CD4-positive, CD25-positive, alpha-beta regulatory T cell (primary cell): ENCODE measurements at regions not wholly inside any gene's neighbourhood (a gene's known extent, or its start where the extent isn't known, plus 50 kb on each side); places are given as distances from the start of the nearest gene placed in this dataset.
A peak's percentile ranks its signal among the peaks of the same experiment; 100 is the strongest.
"Not testable (repeated sequence)": the region's sequence is repeated elsewhere in the genome, so short reads cannot be mapped to it uniquely, and the experiment has no call there.

Source experiments
- ATAC-seq, 2 donors: fragments of 150-1000 bp; cut with Tn5 transposase; one replicate each; pipeline ENCODE4 v1.10.0; 2021; ENCODE audit warnings: low read depth in 2 of 2, moderate number of reproducible peaks in 2 of 2, moderate library complexity in 1 of 2
- DNase-seq, 3 donors: peaks; one replicate each; pipeline versions ENCODE4 v3.0.0 to v3.0.0-alpha.2; 2012 to 2022; ENCODE audit warnings: mixed read lengths in 1 of 3
- H3K27ac ChIP-seq: one replicate; pipeline ENCODE4 v1.7.0; 2013; ENCODE audit warnings: mild to moderate bottlenecking, low read length; ENCODE audit not compliant: insufficient read depth, poor library complexity, severe bottlenecking
- H3K27me3 ChIP-seq: one replicate; pipeline ENCODE4 v1.7.0; 2013; ENCODE audit warnings: low read length; ENCODE audit not compliant: control insufficient read depth, insufficient read depth
- H3K36me3 ChIP-seq: one replicate; pipeline ENCODE4 v1.7.0; 2013; ENCODE audit warnings: mild to moderate bottlenecking, low read length, moderate library complexity; ENCODE audit not compliant: control insufficient read depth, insufficient read depth
- H3K4me1 ChIP-seq: 2 replicates; pipeline ENCODE4 v1.7.0; 2013; ENCODE audit warnings: mild to moderate bottlenecking, low read length; ENCODE audit not compliant: insufficient read depth, control insufficient read depth, poor library complexity, severe bottlenecking
- H3K4me3 ChIP-seq: one replicate; pipeline ENCODE4 v1.7.0; 2013; ENCODE audit warnings: low read depth, mild to moderate bottlenecking, low read length, moderate library complexity
- H3K9me3 ChIP-seq, 2 experiments: 1 replicate in 1 of 2; 2 replicates in 1 of 2; pipeline ENCODE4 v1.7.0; 2013; ENCODE audit warnings: low read length in 2 of 2, mild to moderate bottlenecking in 1 of 2, moderate library complexity in 1 of 2; ENCODE audit not compliant: control insufficient read depth in 2 of 2
- H3K27ac Mint-ChIP-seq, 3 donors: one replicate each; pipeline ENCODE4 v1.8.0; 2020 to 2022; ENCODE audit warnings: mild to moderate bottlenecking in 3 of 3, mixed read lengths in 3 of 3, moderate library complexity in 2 of 3
- H3K27me3 Mint-ChIP-seq: one replicate; pipeline ENCODE4 v1.8.0; 2022; ENCODE audit warnings: mild to moderate bottlenecking, mixed read lengths
- H3K36me3 Mint-ChIP-seq: one replicate; pipeline ENCODE4 v1.8.0; 2020; ENCODE audit warnings: mixed read lengths
- H3K4me1 Mint-ChIP-seq, 4 donors: one replicate each; pipeline ENCODE4 v1.8.0; 2020 to 2022; ENCODE audit warnings: mixed read lengths in 4 of 4, mild to moderate bottlenecking in 1 of 4
- H3K4me3 Mint-ChIP-seq, 4 donors: one replicate each; pipeline ENCODE4 v1.8.0; 2020 to 2022; ENCODE audit warnings: mild to moderate bottlenecking in 4 of 4, mixed read lengths in 4 of 4, moderate library complexity in 3 of 4
- H3K9me3 Mint-ChIP-seq, 7 donors: one replicate each; pipeline ENCODE4 v1.8.0; 2020 to 2022; ENCODE audit warnings: mixed read lengths in 7 of 7, mild to moderate bottlenecking in 3 of 7, moderate library complexity in 2 of 7

GRCh38 chr1:187038784-187039183 lies 210.0 kb downstream of the PLA2G4A start:
- H3K36me3 ChIP-seq, result no peaks in the 10 kb centered on the region
- H3K4me3 ChIP-seq, result no peak overlapping the region
- H3K9me3 ChIP-seq, result no peaks in the 10 kb centered on the region
- Mint-ChIP-seq H3K4me3 (no peak overlapping the region), H3K9me3 (peaks cover 0 to 4% (median 0%) of the 10 kb centered on the region in 7 donors), H3K4me1 (no peaks in the 10 kb centered on the region), H3K27ac (no peak overlapping the region), H3K36me3 (no peaks in the 10 kb centered on the region), H3K27me3 (no peaks in the 10 kb centered on the region)
- no peak overlapping the region for H3K27ac ChIP-seq
- H3K27me3 ChIP-seq, result no peaks in the 10 kb centered on the region
- H3K4me1 ChIP-seq, result no peaks in the 10 kb centered on the region
- ATAC-seq, result no peak
- DNase-seq, result no peak

- Mint-ChIP-seq H3K4me3 (no peak overlapping the region), H3K27me3 (no peaks in the 10 kb centered on the region), H3K4me1 (no peaks in the 10 kb centered on the region), H3K9me3 (peaks cover 0 to 4% (median 0%) of the 10 kb centered on the region in 7 donors), H3K27ac (no peak overlapping the region), H3K36me3 (no peaks in the 10 kb centered on the region)
- no peak overlapping the region for H3K27ac ChIP-seq
- H3K27me3 ChIP-seq, result no peaks in the 10 kb centered on the region
- no peaks in the 10 kb centered on the region for H3K9me3 ChIP-seq
- H3K4me3 ChIP-seq, result no peak overlapping the region
- H3K36me3 ChIP-seq, result no peaks in the 10 kb centered on the region
- no peaks in the 10 kb centered on the region for H3K4me1 ChIP-seq
- DNase-seq, result no peak
- no peak for ATAC-seq
Measured at GRCh38 chr1:187041104-187041503, 212.4 kb downstream of the PLA2G4A start.

GRCh38 chr1:187042538-187042937 lies 213.8 kb downstream of the PLA2G4A start:
- ATAC-seq, result no peak
- H3K27me3 ChIP-seq, result no peaks in the 10 kb centered on the region
- DNase-seq, result no peak

GRCh38 chr1:187043433-187043832 lies 214.7 kb downstream of the PLA2G4A start:
- not testable (repeated sequence) for H3K27me3 Mint-ChIP-seq, H3K4me3 Mint-ChIP-seq, H3K9me3 ChIP-seq, H3K27me3 ChIP-seq, H3K4me1 Mint-ChIP-seq, DNase-seq, H3K36me3 ChIP-seq, H3K4me1 ChIP-seq, H3K36me3 Mint-ChIP-seq, H3K27ac ChIP-seq, ATAC-seq, H3K4me3 ChIP-seq, H3K9me3 Mint-ChIP-seq
- H3K27ac Mint-ChIP-seq, result peak overlapping the region in 1 of 3 donors; percentile 7

More at GRCh38 chr1:187042538-187042937, 213.8 kb downstream of the PLA2G4A start:
- Mint-ChIP-seq H3K4me1 (no peaks in the 10 kb centered on the region), H3K4me3 (no peak overlapping the region), H3K36me3 (no peaks in the 10 kb centered on the region), H3K27ac (no peak overlapping the region), H3K9me3 (peaks cover 0 to 4% (median 0%) of the 10 kb centered on the region in 7 donors), H3K27me3 (no peaks in the 10 kb centered on the region)
- Histone ChIP-seq H3K9me3 (no peaks in the 10 kb centered on the region), H3K27ac (no peak overlapping the region), H3K4me1 (no peaks in the 10 kb centered on the region), H3K36me3 (no peaks in the 10 kb centered on the region), H3K4me3 (no peak overlapping the region)

GRCh38 chr1:187044411-187044810 lies 215.7 kb downstream of the PLA2G4A start:
- no peaks in the 10 kb centered on the region for H3K4me1 Mint-ChIP-seq

GRCh38 chr1:187045371-187045770 lies 216.6 kb downstream of the PLA2G4A start:
- no peak for ATAC-seq
- no peaks in the 10 kb centered on the region for H3K4me1 Mint-ChIP-seq
- H3K27me3 Mint-ChIP-seq, result no peaks in the 10 kb centered on the region
- no peak overlapping the region for H3K27ac Mint-ChIP-seq
- H3K4me1 ChIP-seq, result no peaks in the 10 kb centered on the region
- no peak overlapping the region for H3K4me3 ChIP-seq
- no peaks in the 10 kb centered on the region for H3K27me3 ChIP-seq
- peaks cover 0 to 2% (median 0%) of the 10 kb centered on the region in 7 donors for H3K9me3 Mint-ChIP-seq
- no peaks in the 10 kb centered on the region for H3K36me3 ChIP-seq
- DNase-seq, result no peak
- H3K4me3 Mint-ChIP-seq, result no peak overlapping the region
- H3K9me3 ChIP-seq, result no peaks in the 10 kb centered on the region
- no peaks in the 10 kb centered on the region for H3K36me3 Mint-ChIP-seq
- H3K27ac ChIP-seq, result no peak overlapping the region

More at GRCh38 chr1:187044411-187044810, 215.7 kb downstream of the PLA2G4A start:
- Histone ChIP-seq H3K27ac (no peak overlapping the region), H3K4me3 (no peak overlapping the region), H3K36me3 (no peaks in the 10 kb centered on the region), H3K9me3 (no peaks in the 10 kb centered on the region), H3K4me1 (no peaks in the 10 kb centered on the region), H3K27me3 (no peaks in the 10 kb centered on the region)
- H3K36me3 Mint-ChIP-seq, result no peaks in the 10 kb centered on the region
- no peak overlapping the region for H3K4me3 Mint-ChIP-seq
- ATAC-seq (no peak), DNase-seq (no peak)
- peaks cover 0 to 2% (median 0%) of the 10 kb centered on the region in 7 donors for H3K9me3 Mint-ChIP-seq
- no peak overlapping the region for H3K27ac Mint-ChIP-seq
- no peaks in the 10 kb centered on the region for H3K27me3 Mint-ChIP-seq

GRCh38 chr1:187046293-187046692 lies 217.5 kb downstream of the PLA2G4A start:
- no peak overlapping the region for H3K4me3 Mint-ChIP-seq
- no peaks in the 10 kb centered on the region for H3K27me3 ChIP-seq
- no peak overlapping the region for H3K27ac ChIP-seq
- H3K27ac Mint-ChIP-seq, result no peak overlapping the region
- H3K36me3 Mint-ChIP-seq, result no peaks in the 10 kb centered on the region
- H3K9me3 ChIP-seq, result no peaks in the 10 kb centered on the region
- peaks cover 0 to 2% (median 0%) of the 10 kb centered on the region in 7 donors for H3K9me3 Mint-ChIP-seq
- H3K36me3 ChIP-seq, result no peaks in the 10 kb centered on the region
- ATAC-seq (no peak), DNase-seq (no peak)
- H3K4me1 ChIP-seq, result no peaks in the 10 kb centered on the region
- H3K4me1 Mint-ChIP-seq, result no peaks in the 10 kb centered on the region
- no peak overlapping the region for H3K4me3 ChIP-seq
- H3K27me3 Mint-ChIP-seq, result no peaks in the 10 kb centered on the region

GRCh38 chr1:187047298-187047697 lies 218.5 kb downstream of the PLA2G4A start:
- Histone ChIP-seq H3K27me3 (no peaks in the 10 kb centered on the region), H3K9me3 (no peaks in the 10 kb centered on the region), H3K27ac (no peak overlapping the region), H3K4me3 (no peak overlapping the region), H3K4me1 (no peaks in the 10 kb centered on the region), H3K36me3 (no peaks in the 10 kb centered on the region)
- Mint-ChIP-seq H3K9me3 (peaks cover 0 to 2% (median 0%) of the 10 kb centered on the region in 7 donors), H3K27me3 (no peaks in the 10 kb centered on the region), H3K27ac (no peak overlapping the region), H3K4me3 (no peak overlapping the region), H3K4me1 (peaks cover 0 to 5% (median 0%) of the 10 kb centered on the region in 4 donors), H3K36me3 (no peaks in the 10 kb centered on the region)
- ATAC-seq, result no peak
- no peak for DNase-seq
